Kidney (tissue), 13 donors: ENCODE measurements at regions not wholly inside any gene's neighbourhood (a gene's known extent, or its start where the extent isn't known, plus 50 kb on each side); places are given as distances from the start of the nearest gene placed in this dataset.

Source experiments
- DNase-seq, 5 donors: peaks; one replicate each; pipeline ENCODE4 v3.0.0-alpha.2; 2013 to 2020
- FAIRE-seq: peaks from 2 replicates; lab custom pipeline; 2012; peaks lifted over from hg19 to GRCh38; lab: Jason Lieb, UNC
- H3K27ac ChIP-seq, 2 donors: one replicate each; pipeline ENCODE4 v1.7.0; 2013; ENCODE audit warnings: low read depth in 2 of 2, low read length in 2 of 2, inconsistent platforms in 1 of 2
- H3K27me3 ChIP-seq: one replicate; pipeline ENCODE4 v1.7.1; 2013; ENCODE audit warnings: low read length, inconsistent platforms; ENCODE audit not compliant: control insufficient read depth, insufficient read depth
- H3K36me3 ChIP-seq, 3 donors: one replicate each; pipeline versions ENCODE4 v1.7.0 to v1.7.1; 2013; ENCODE audit warnings: low read length in 3 of 3, control low read depth in 1 of 3, inconsistent platforms in 1 of 3; ENCODE audit not compliant: insufficient read depth in 3 of 3, control insufficient read depth in 2 of 3
- H3K4me1 ChIP-seq, 3 donors: one replicate each; pipeline versions ENCODE4 v1.7.0 to v1.7.1; 2013; ENCODE audit warnings: low read length in 3 of 3, inconsistent platforms in 1 of 3, low read depth in 1 of 3; ENCODE audit not compliant: control insufficient read depth in 2 of 3, insufficient read depth in 2 of 3
- H3K4me3 ChIP-seq, 3 donors: one replicate each; pipeline versions ENCODE4 v1.7.0 to v1.8.1; 2013; ENCODE audit warnings: low read length in 3 of 3, control low read depth in 1 of 3, inconsistent platforms in 1 of 3
- H3K9ac ChIP-seq, 3 donors: one replicate each; pipeline versions ENCODE4 v1.7.0 to v1.7.1; 2013; ENCODE audit warnings: low read length in 3 of 3, control low read depth in 1 of 3, inconsistent platforms in 1 of 3
- H3K9me3 ChIP-seq, 3 donors: one replicate each; pipeline versions ENCODE4 v1.7.0 to v1.7.1; 2013; ENCODE audit warnings: low read length in 3 of 3, control low read depth in 1 of 3, inconsistent platforms in 1 of 3; ENCODE audit not compliant: control insufficient read depth in 2 of 3, insufficient read depth in 1 of 3
- CTCF ChIP-seq: IDR thresholded peaks from 3 replicates; pipeline ENCODE4 v1.5.1; 2012; ENCODE audit warnings: mild to moderate bottlenecking, moderate library complexity, borderline replicate concordance; ENCODE audit not compliant: insufficient read depth; ENCODE audit errors: extremely low read depth
- intact Hi-C: fragments of 100-400 bp; cut with DNase I; formaldehyde crosslinking; loops from one replicate; pipeline ENCODE4 v1.11.1; 2022
- donor health status: control.
- donor health status: control.
- donor health status: control.
- donor health status: control.
- donor health status: control.
- donor health status: DM: yes; HTN: yes; CAD: no.
- donor health status: Normal renal cell carcinoma (clear cell type).

GRCh38 chr2:23296691-23297090 lies 88.3 kb upstream of the KLHL29 start:
- peaks cover 0 to 3% (median 0%) of the 10 kb centered on the region in 3 donors for H3K4me1 ChIP-seq
- intact Hi-C loops: no loop called here
- no peak overlapping the region for H3K9ac ChIP-seq
- FAIRE-seq: no peak
- H3K36me3 ChIP-seq: no peaks in the 10 kb centered on the region
- TF ChIP-seq CTCF: no peak
- no peak for DNase-seq
- no peaks in the 10 kb centered on the region for H3K9me3 ChIP-seq
- no peaks in the 10 kb centered on the region for H3K27me3 ChIP-seq
- no peak overlapping the region for H3K27ac ChIP-seq
- H3K4me3 ChIP-seq: no peak overlapping the region

GRCh38 chr2:23297112-23297511 lies 87.9 kb upstream of the KLHL29 start:
- Histone ChIP-seq H3K27me3 (no peaks in the 10 kb centered on the region), H3K36me3 (no peaks in the 10 kb centered on the region), H3K4me1 (peaks cover 0 to 3% (median 0%) of the 10 kb centered on the region in 3 donors), H3K9me3 (no peaks in the 10 kb centered on the region), H3K4me3 (no peak overlapping the region), H3K27ac (no peak overlapping the region), H3K9ac (no peak overlapping the region)
- FAIRE-seq: no peak
- intact Hi-C loops: no loop called here
- TF ChIP-seq CTCF: no peak
- DNase-seq: no peak

GRCh38 chr2:23298551-23298950 lies 86.4 kb upstream of the KLHL29 start:
- no peak for TF ChIP-seq CTCF
- Histone ChIP-seq H3K4me1 (no peaks in the 10 kb centered on the region), H3K27ac (no peak overlapping the region), H3K27me3 (no peaks in the 10 kb centered on the region), H3K36me3 (no peaks in the 10 kb centered on the region), H3K9ac (no peak overlapping the region), H3K9me3 (no peaks in the 10 kb centered on the region), H3K4me3 (no peak overlapping the region)
- DNase-seq (no peak), FAIRE-seq (no peak)
- intact Hi-C loops: no loop called here
